Adrenal gland (tissue), 9 donors: ENCODE measurements at regions not wholly inside any gene's neighbourhood (a gene's known extent, or its start where the extent isn't known, plus 50 kb on each side); places are given as distances from the start of the nearest gene placed in this dataset.
A peak's percentile ranks its signal among the peaks of the same experiment; 100 is the strongest.

ENCODE experiments used
- DNase-seq, 7 donors: peaks; one replicate each; pipeline ENCODE4 v3.0.0-alpha.2; 2019 to 2020
- H3K27ac ChIP-seq, 5 donors: fragments of 200-600 bp; sonication (generic) in 4 of 5; 1 replicate in 3 of 5; 2 replicates in 2 of 5; pipeline versions ENCODE4 v1.5.1 to v1.8.0; 2016 to 2020; ENCODE audit warnings: mild to moderate bottlenecking in 1 of 5
- H3K27me3 ChIP-seq: fragments of 200-600 bp; 2 replicates; pipeline ENCODE4 v1.8.0; 2021
- H3K36me3 ChIP-seq, 2 donors: fragments of 200-600 bp; replicated peaks in 1 of 2; 1 replicate in 1 of 2; 2 replicates in 1 of 2; pipeline versions ENCODE4 v1.5.1 to v1.8.0; 2018 to 2022
- H3K4me1 ChIP-seq, 2 donors: fragments of 200-600 bp; replicated peaks in 1 of 2; 1 replicate in 1 of 2; 2 replicates in 1 of 2; pipeline versions ENCODE4 v1.5.1 to v1.8.0; 2018 to 2021
- H3K4me3 ChIP-seq, 4 donors: fragments of 200-600 bp; sonication (generic) in 3 of 4; one replicate each; pipeline ENCODE4 v1.5.1; 2016 to 2018
- H3K9me3 ChIP-seq, 3 donors: fragments of 200-600 bp; sonication (generic) in 1 of 3; replicated peaks in 1 of 3; 1 replicate in 2 of 3; 2 replicates in 1 of 3; pipeline versions ENCODE4 v1.5.1 to v1.8.0; 2016 to 2021
- CTCF ChIP-seq, 6 experiments: fragments of 450-650 bp in 4 of 6; fragments of 200-600 bp in 2 of 6; sonication (generic) in 1 of 6; IDR thresholded peaks; 1 replicate in 5 of 6; 2 replicates in 1 of 6; pipeline versions ENCODE4 v1.5.1 to v1.8.0; 2016 to 2021; ENCODE audit warnings: antibody characterized with exemption in 6 of 6, mild to moderate bottlenecking in 2 of 6, moderate library complexity in 1 of 6
- POLR2A ChIP-seq, 2 donors: fragments of 450-650 bp; IDR thresholded peaks; one replicate each; pipeline ENCODE4 v1.6.1; 2017; ENCODE audit warnings: antibody characterized with exemption in 2 of 2, mild to moderate bottlenecking in 2 of 2, moderate library complexity in 1 of 2
- WGBS, 4 donors: extraction: QIAGEN DNeasy Blood & Tissue Kit in 2 of 4; methylation state at CpG; one replicate each; pipeline versions ENCODE4 v1.1.5 to v1.1.7; 2013 to 2017; 5-methylcytosine and 5-hydroxymethylcytosine counted together
- intact Hi-C, 2 donors: fragments of 100-400 bp; cut with DNase I; formaldehyde crosslinking; loops; one replicate each; pipeline versions ENCODE4 v1.14.1 to v1.15.0; 2022 to 2023
- donor health status: healthy with polysubstance abuse.
- donor health status: Bipolar disorder and iron deficiency.
- donor health status: DM: yes; HTN: yes; CAD: no.
- donor health status: DM: no; HTN: no; CAD: no.
- donor health status: DM: no; HTN: no; CAD: no.

- Histone ChIP-seq H3K4me3 (no peak overlapping the region), H3K27ac (no peak overlapping the region), H3K36me3 (no peaks in the 10 kb centered on the region), H3K27me3 (no peaks in the 10 kb centered on the region), H3K4me1 (peaks cover 0 to 4% of the 10 kb centered on the region in 2 donors), H3K9me3 (no peaks in the 10 kb centered on the region)
- TF ChIP-seq POLR2A (IDR thresholded peaks at IDR 0.05) (no peak), CTCF (IDR thresholded peaks at IDR 0.05) (no peak)
- intact Hi-C loops, result no loop called here
- WGBS, 4 donors, result 79 to 89% (median 85%) methylated on average over 2 of the region's 2 CpGs
- no peak for DNase-seq
These were observed 69.9 kb upstream of the BTBD3 start for GRCh38 chr20:11847827-11848226.

- 78 to 91% (median 79%) methylated on average over 5 of the region's 5 CpGs for whole genome bisulfite sequencing, 4 donors
- Histone ChIP-seq H3K36me3 (no peaks in the 10 kb centered on the region), H3K4me1 (peaks cover 0 to 4% of the 10 kb centered on the region in 2 donors), H3K27ac (no peak overlapping the region), H3K4me3 (no peak overlapping the region), H3K9me3 (no peaks in the 10 kb centered on the region), H3K27me3 (no peaks in the 10 kb centered on the region)
- TF ChIP-seq CTCF (IDR thresholded peaks at IDR 0.05) (no peak), POLR2A (IDR thresholded peaks at IDR 0.05) (no peak)
- intact Hi-C loops, result no loop called here
- no peak for DNase-seq
These were observed 68.3 kb upstream of the BTBD3 start for GRCh38 chr20:11849270-11849915.

DNA sequence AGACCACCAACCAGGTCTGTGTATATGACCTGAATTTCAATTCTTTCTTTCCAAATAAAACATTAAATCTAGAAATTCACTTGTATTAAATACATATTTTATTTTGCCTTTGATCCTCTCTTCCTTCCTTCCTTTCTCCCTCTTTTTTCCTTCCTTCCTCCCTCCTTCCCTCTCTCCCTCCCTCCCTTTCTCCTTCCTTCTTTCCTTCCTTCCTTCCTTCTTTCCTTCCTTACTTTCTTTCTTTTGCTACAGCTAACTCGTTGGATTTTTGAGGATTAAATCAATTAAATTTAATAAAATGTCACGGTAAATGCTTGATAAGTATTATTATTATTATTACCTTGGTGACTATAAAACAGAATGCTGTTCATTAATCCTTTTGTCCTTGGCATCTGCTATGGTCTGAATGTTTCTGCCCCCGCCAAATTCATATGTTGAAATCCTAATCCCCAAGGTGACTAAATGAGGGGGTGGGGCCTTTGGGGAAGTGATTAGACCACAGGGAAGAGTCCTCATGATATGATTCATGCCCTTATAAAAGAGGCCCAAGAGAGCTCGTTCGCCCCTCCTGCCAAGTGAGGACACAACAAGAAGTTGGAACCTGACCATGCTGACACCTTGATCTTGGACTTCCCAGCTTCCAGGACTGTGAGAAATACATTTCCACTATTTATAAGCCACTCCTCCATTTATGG is 67.6 kb upstream of the BTBD3 start:
- H3K27ac ChIP-seq, result no peak overlapping the region
- no peaks in the 10 kb centered on the region for H3K27me3 ChIP-seq
- peaks cover 0 to 4% of the 10 kb centered on the region in 2 donors for H3K4me1 ChIP-seq
- peak in 3 of 7 donors; percentile 28 to 51 (median 39) for DNase-seq
- no peaks in the 10 kb centered on the region for H3K36me3 ChIP-seq
- no peak for TF ChIP-seq POLR2A (IDR thresholded peaks at IDR 0.05)
- TF ChIP-seq CTCF (IDR thresholded peaks at IDR 0.05), result no peak
- intact Hi-C loops, result no loop called here
- H3K9me3 ChIP-seq, result no peaks in the 10 kb centered on the region
- no peak overlapping the region for H3K4me3 ChIP-seq
- 62 to 71% (median 67%) methylated on average over 5 of the region's 5 CpGs for WGBS, 4 donors

DNA sequence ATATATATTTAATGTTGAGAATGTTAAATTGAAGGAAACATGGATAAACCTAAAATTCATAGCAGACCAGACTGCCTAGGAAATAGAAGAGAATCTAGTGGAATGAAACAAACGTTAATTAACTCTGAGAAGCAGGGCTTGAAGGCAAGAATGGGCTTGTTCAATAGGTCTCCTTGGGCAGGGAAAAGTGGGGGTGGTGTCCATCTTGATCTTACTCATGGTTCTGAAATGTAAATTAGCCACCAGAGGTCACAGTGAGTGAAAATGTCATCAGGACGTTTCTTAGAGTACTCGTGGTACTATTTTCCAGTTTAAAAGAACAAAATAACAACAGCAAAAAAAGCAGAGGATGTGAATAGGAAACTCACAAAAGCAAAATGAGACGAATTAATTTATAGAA is 66.8 kb upstream of the BTBD3 start:
- no peak for DNase-seq
- TF ChIP-seq CTCF (IDR thresholded peaks at IDR 0.05), result no peak
- TF ChIP-seq POLR2A (IDR thresholded peaks at IDR 0.05), result no peak
- Histone ChIP-seq H3K4me3 (no peak overlapping the region), H3K4me1 (peaks cover 0 to 4% of the 10 kb centered on the region in 2 donors), H3K9me3 (no peaks in the 10 kb centered on the region), H3K27ac (no peak overlapping the region), H3K36me3 (no peaks in the 10 kb centered on the region), H3K27me3 (no peaks in the 10 kb centered on the region)
- intact Hi-C loops, result no loop called here
- 31 to 37% (median 35%) methylated on average over 4 of the region's 4 CpGs for WGBS, 4 donors
